Left lobe of liver (tissue), 2 donors: ENCODE measurements at regions not wholly inside any gene's neighbourhood (a gene's known extent, or its start where the extent isn't known, plus 50 kb on each side); places are given as distances from the start of the nearest gene placed in this dataset.

Experiments
- ATAC-seq: fragments of 200-7000 bp; cut with Tn5 transposase; one replicate; pipeline ENCODE4 v1.9.1; 2020; ENCODE audit warnings: mild to moderate bottlenecking, moderate library complexity
- DNase-seq: peaks from one replicate; pipeline ENCODE4 v3.0.0-alpha.2; 2020; ENCODE audit warnings: low spot score
- donor health status: DM: no; HTN: no; CAD: no; lungs with moderate emphysema.
- donor health status: DM: no; HTN: yes; CAD: no.

DNA sequence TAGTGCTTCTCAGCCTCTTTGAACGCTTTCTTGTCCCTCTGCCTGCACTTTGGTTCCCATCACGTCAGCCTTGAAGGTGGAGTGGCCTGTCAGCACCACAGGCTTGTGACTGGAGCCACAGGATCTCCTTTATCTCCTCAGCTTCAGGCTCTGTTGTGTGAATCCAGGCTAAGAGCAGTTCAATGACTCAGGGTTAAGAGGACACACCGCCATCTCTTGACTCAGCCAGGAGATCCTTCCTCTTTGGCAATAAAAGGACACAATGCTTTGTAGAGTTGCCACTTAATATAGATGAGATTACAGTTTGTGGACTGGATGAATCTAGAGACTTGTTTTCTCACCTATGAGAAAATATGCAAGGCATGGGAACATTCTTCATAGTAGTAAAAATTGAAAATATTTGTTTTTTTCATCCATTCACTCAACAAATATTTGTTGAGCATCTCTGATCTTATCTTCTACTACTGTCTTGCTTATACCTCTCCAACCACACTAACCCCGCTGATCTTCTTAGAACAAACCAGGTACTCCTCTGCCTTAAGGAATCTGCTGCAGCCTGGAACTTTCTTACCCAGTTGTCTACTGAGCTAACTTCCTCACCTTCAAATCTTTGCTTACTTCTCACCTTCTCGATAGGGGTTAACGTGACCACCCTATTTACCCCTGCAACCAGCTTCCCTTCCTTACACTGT is 62.3 kb downstream of the UCHL1 start:
- DNase-seq (no peak), ATAC-seq (peak; percentile 45)

DNA sequence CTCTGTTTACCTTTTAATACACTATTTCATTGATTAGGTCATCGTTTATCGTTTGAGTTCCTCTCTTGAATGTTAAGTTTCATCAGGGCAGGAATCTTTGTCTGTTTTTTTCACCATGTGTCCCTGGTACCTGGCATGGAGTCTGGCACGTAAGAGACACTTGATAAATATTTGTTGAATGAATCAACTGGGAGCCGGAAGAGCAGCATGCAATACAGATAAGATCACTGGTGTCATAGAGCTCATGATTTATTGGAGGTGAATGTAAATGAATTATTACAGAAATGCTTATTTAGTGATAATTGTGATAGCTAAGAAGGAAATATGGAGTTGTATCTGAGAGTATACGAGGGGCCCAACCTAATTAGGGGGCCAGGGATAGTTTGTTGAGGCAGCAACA is 62.8 kb downstream of the UCHL1 start:
- ATAC-seq (peak; percentile 83), DNase-seq (no peak)

DNA sequence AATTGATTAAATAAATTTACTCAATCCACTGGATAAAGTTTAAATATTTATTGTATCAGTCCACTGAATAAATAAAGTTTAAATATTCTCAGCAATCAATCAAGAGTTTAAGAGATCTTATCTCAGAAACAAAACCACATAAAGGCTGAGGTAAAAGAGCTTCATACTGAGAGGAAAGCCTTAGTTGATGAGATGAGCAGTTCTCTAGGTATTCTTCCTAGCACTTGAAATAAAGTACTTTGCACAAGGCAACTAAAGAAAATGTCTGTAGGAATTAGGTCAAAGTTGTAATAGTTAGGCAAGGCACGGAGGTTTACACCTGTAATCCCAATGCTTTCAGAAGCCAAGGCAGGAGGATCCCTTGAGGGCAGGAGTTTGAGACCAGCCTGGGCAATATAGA is 63.5 kb downstream of the UCHL1 start:
- ATAC-seq: no peak
- DNase-seq: no peak

- no peak for ATAC-seq
- DNase-seq: no peak
These were observed 64.1 kb downstream of the UCHL1 start for GRCh38 chr4:41320786-41321185.

- no peak for ATAC-seq
These were observed 64.7 kb downstream of the UCHL1 start for GRCh38 chr4:41321216-41321945.

GRCh38 chr4:41322617-41323016 is 65.9 kb downstream of the UCHL1 start:
- DNase-seq (no peak), ATAC-seq (no peak)

More at GRCh38 chr4:41321216-41321945, 64.7 kb downstream of the UCHL1 start:
- no peak for DNase-seq

DNA sequence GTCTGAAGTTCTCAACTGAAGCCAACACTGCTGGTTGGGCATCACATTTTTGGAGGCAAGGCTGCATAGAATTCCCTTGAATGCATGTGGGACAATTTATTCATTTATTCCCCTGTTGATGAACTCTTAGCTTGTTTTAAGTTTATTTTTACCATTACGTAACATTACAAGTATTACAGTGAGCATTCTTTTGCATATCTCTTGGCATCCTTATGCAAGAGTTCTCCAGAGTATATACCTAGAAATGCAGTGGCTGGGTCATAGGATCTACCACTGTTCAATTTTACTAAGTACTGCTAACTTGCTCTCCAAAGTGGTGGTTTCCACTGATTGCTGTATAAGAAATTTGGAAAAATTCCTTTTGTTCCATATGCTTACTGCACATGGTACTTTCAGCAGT is 66.5 kb downstream of the UCHL1 start:
- ATAC-seq (no peak), DNase-seq (no peak)

- ATAC-seq: no peak
- DNase-seq: no peak
These were observed 67.0 kb downstream of the UCHL1 start for GRCh38 chr4:41323706-41324105.

- no peak for ATAC-seq
- DNase-seq: no peak
These were observed 68.1 kb downstream of the UCHL1 start for GRCh38 chr4:41324861-41325260.

GRCh38 chr4:41325901-41326300 is 69.2 kb downstream of the UCHL1 start:
- DNase-seq: no peak
- ATAC-seq: no peak

GRCh38 chr4:41326776-41327175 is 70.0 kb downstream of the UCHL1 start:
- DNase-seq: no peak
- ATAC-seq: no peak

- ATAC-seq: no peak
- DNase-seq: no peak
These were observed 71.0 kb downstream of the UCHL1 start for GRCh38 chr4:41327770-41328169.

GRCh38 chr4:41329361-41329760 is 72.6 kb downstream of the UCHL1 start:
- DNase-seq (no peak), ATAC-seq (no peak)

DNA sequence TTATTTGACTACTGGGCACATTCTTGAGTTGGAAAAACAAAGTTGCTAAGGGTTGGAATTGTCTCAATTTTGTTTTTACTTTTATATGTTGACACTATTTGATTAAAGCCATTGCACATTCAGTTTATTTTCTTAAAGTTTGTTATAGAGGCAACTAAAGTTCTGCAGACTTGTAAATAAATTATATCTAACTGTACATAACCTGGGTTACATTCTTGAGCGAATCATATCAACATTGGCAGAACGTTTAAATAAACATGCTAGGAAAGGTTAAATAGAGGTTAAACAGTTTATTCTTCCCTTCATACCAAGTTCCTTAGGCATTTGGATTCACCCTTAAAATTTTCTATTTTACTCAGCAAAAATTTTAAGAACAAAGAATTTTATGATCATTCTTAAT is 74.5 kb downstream of the UCHL1 start:
- no peak for ATAC-seq
- no peak for DNase-seq

GRCh38 chr4:41332510-41333054 is 75.9 kb downstream of the UCHL1 start:
- DNase-seq (no peak), ATAC-seq (no peak)

DNA sequence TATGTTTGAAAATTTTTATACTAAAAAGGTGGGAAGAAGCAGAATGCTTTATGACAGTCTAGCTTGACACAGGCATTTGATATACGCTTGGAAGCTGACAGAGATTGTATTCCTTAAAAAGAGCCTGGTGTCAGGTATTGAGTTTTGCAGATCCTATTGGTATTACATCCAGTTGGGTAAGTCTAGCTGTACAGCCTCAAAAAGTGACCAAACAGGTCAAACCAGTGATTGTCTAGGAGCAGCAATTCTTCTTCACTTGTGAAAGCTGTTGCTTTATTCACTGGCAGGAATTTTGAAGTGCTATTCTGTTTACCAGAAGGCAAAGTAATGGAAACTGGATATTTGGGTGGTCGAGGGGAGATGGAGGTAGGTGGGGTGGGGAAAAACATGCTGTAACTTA is 77.5 kb downstream of the UCHL1 start:
- no peak for DNase-seq
- no peak for ATAC-seq

GRCh38 chr4:41339812-41340809 is 83.4 kb downstream of the UCHL1 start:
- ATAC-seq (peak; percentile 69), DNase-seq (no peak)

GRCh38 chr4:41346306-41347061 is 89.8 kb downstream of the UCHL1 start:
- no peak for DNase-seq
- no peak for ATAC-seq

GRCh38 chr4:41349021-41349420 is 92.3 kb downstream of the UCHL1 start:
- ATAC-seq: no peak
- no peak for DNase-seq

GRCh38 chr4:41358647-41359421 is 102.1 kb downstream of the UCHL1 start:
- ATAC-seq (peak; percentile 43), DNase-seq (peak; percentile 75)
